GM18517 (cell line): ENCODE measurements at regions not wholly inside any gene's neighbourhood (a gene's known extent, or its start where the extent isn't known, plus 50 kb on each side); places are given as distances from the start of the nearest gene placed in this dataset.

ENCODE experiments used
- ATAC-seq: cut with Tn5 transposase; IDR thresholded peaks from one replicate; pipeline ENCODE4 v1.9.1; 2021; ENCODE audit warnings: mild to moderate bottlenecking, moderate library complexity; ENCODE audit not compliant: unreplicated experiment

- ATAC-seq: no peak
Observed at GRCh38 chr5:52668544-52669185, 119.1 kb upstream of the ITGA1 start.

GRCh38 chr5:52672459-52672858 is 115.3 kb upstream of the ITGA1 start:
- ATAC-seq: no peak

- ATAC-seq: no peak
Observed at GRCh38 chr5:52673495-52673894, 114.2 kb upstream of the ITGA1 start.

GRCh38 chr5:52674815-52675545 is 112.7 kb upstream of the ITGA1 start:
- no peak for ATAC-seq

GRCh38 chr5:52682492-52682891 is 105.2 kb upstream of the ITGA1 start:
- ATAC-seq: no peak

GRCh38 chr5:52684051-52684450 is 103.7 kb upstream of the ITGA1 start:
- ATAC-seq: no peak

GRCh38 chr5:52685566-52685965 is 102.2 kb upstream of the ITGA1 start:
- ATAC-seq: no peak

GRCh38 chr5:52685971-52686370 is 101.7 kb upstream of the ITGA1 start:
- no peak for ATAC-seq

GRCh38 chr5:52690236-52690768 is 97.4 kb upstream of the ITGA1 start:
- ATAC-seq: no peak

- ATAC-seq: no peak
Observed at GRCh38 chr5:52692039-52692438, 95.7 kb upstream of the ITGA1 start.

- no peak for ATAC-seq
Observed at GRCh38 chr5:52692606-52693005, 95.1 kb upstream of the ITGA1 start.

GRCh38 chr5:52693280-52693679 is 94.4 kb upstream of the ITGA1 start:
- peak; percentile 48 for ATAC-seq

- no peak for ATAC-seq
Observed at GRCh38 chr5:52693836-52694235, 93.9 kb upstream of the ITGA1 start.

- no peak for ATAC-seq
Observed at GRCh38 chr5:52694648-52695047, 93.1 kb upstream of the ITGA1 start.

GRCh38 chr5:52702877-52703276 is 84.8 kb upstream of the ITGA1 start:
- ATAC-seq: no peak

- no peak for ATAC-seq
Observed at GRCh38 chr5:52703321-52703720, 84.4 kb upstream of the ITGA1 start.

- no peak for ATAC-seq
Observed at GRCh38 chr5:52705720-52706119, 82.0 kb upstream of the ITGA1 start.

GRCh38 chr5:52706775-52707174 is 80.9 kb upstream of the ITGA1 start:
- no peak for ATAC-seq

- no peak for ATAC-seq
Observed at GRCh38 chr5:52707616-52708015, 80.1 kb upstream of the ITGA1 start.

GRCh38 chr5:52708463-52708862 is 79.3 kb upstream of the ITGA1 start:
- ATAC-seq: no peak

- ATAC-seq: peak; percentile 59
Observed at GRCh38 chr5:52709167-52709925, 78.4 kb upstream of the ITGA1 start.
